HEK293 (cell line): ENCODE measurements at regions not wholly inside any gene's neighbourhood (a gene's known extent, or its start where the extent isn't known, plus 50 kb on each side); places are given as distances from the start of the nearest gene placed in this dataset.

Experiments used
- CTCF ChIA-PET: fragments of 350-600 bp; formaldehyde crosslinking; extraction: SDS; loops from one replicate; lab custom pipeline; 2021; ENCODE audit warnings: antibody characterized with exemption; lab: Yijun Ruan, JAX
- POLR2A ChIA-PET: fragments of 300-600 bp; formaldehyde crosslinking; extraction: SDS; loops from one replicate; lab custom pipeline; 2020; ENCODE audit warnings: antibody characterized with exemption, inconsistent platforms; lab: Yijun Ruan, JAX
- H3K27ac ChIP-seq: fragments of 200-500 bp; sonication (Bioruptor generic); 2 replicates; pipeline ENCODE4 v1.5.1; 2014; ENCODE audit warnings: low read depth, low read length, control low read depth, inconsistent platforms; ENCODE audit errors: extremely low read depth
- H3K36me3 ChIP-seq, 2 experiments: fragments of 200-500 bp in 1 of 2; sonication (Bioruptor generic) in 1 of 2; 1 replicate in 1 of 2; 2 replicates in 1 of 2; pipeline ENCODE4 v1.5.1; 2014 to 2017; ENCODE audit warnings: inconsistent platforms in 2 of 2, low read length in 2 of 2; ENCODE audit not compliant: control insufficient read depth in 2 of 2, insufficient read depth in 1 of 2
- H3K4me1 ChIP-seq: fragments of 200-500 bp; sonication (Bioruptor generic); 2 replicates; pipeline ENCODE4 v1.5.1; 2014; ENCODE audit warnings: mild to moderate bottlenecking, low read length, inconsistent platforms; ENCODE audit not compliant: control insufficient read depth, insufficient read depth
- H3K4me3 ChIP-seq: 2 replicates; pipeline ENCODE4 v1.5.1; 2011; ENCODE audit warnings: low read depth, mild to moderate bottlenecking, control low read depth, low read length, moderate library complexity
- H3K9me3 ChIP-seq: fragments of 200-500 bp; sonication (Bioruptor generic); 2 replicates; pipeline ENCODE4 v1.5.1; 2014; ENCODE audit warnings: low read depth, low read length, inconsistent platforms; ENCODE audit not compliant: control insufficient read depth, insufficient read depth
- FEZF1 ChIP-seq: fragments of 450-650 bp; formaldehyde crosslinking; IDR thresholded peaks from 2 replicates; pipeline ENCODE4 v1.5.1; 2016; ENCODE audit warnings: missing biosample characterization, missing genetic modification characterization
- GLI2 ChIP-seq: fragments of 450-650 bp; formaldehyde crosslinking; IDR thresholded peaks from 2 replicates; pipeline ENCODE4; 2017; ENCODE audit warnings: missing biosample characterization, missing genetic modification characterization, low read depth, borderline replicate concordance
- TRIM28 ChIP-seq: IDR thresholded peaks from 2 replicates; pipeline ENCODE4 v1.6.1; 2011; ENCODE audit warnings: low read length, control low read depth, borderline replicate concordance
- ZEB2 ChIP-seq: fragments of 450-650 bp; formaldehyde crosslinking; IDR thresholded peaks from 2 replicates; pipeline ENCODE4 v1.5.1; 2016; ENCODE audit warnings: missing biosample characterization, missing genetic modification characterization
- ZFP37 ChIP-seq: fragments of 450-650 bp; formaldehyde crosslinking; IDR thresholded peaks from 2 replicates; pipeline ENCODE4 v1.5.1; 2016; ENCODE audit warnings: missing biosample characterization, missing genetic modification characterization
- ZFP41 ChIP-seq: fragments of 450-650 bp; formaldehyde crosslinking; IDR thresholded peaks from 2 replicates; pipeline ENCODE4 v1.5.1; 2016; ENCODE audit warnings: missing biosample characterization, missing genetic modification characterization, borderline replicate concordance
- ZNF155 ChIP-seq: fragments of 450-650 bp; formaldehyde crosslinking; IDR thresholded peaks from 2 replicates; pipeline ENCODE4 v1.5.1; 2016; ENCODE audit warnings: missing biosample characterization, missing genetic modification characterization
- ZNF202 ChIP-seq: fragments of 450-650 bp; formaldehyde crosslinking; IDR thresholded peaks from 2 replicates; pipeline ENCODE4 v1.5.1; 2016; ENCODE audit warnings: missing biosample characterization, missing genetic modification characterization, borderline replicate concordance
- ZNF239 ChIP-seq: fragments of 450-650 bp; formaldehyde crosslinking; IDR thresholded peaks from 2 replicates; pipeline ENCODE4 v1.5.1; 2016; ENCODE audit warnings: missing biosample characterization, missing genetic modification characterization
- ZNF24 ChIP-seq: fragments of 450-650 bp; formaldehyde crosslinking; IDR thresholded peaks from 2 replicates; pipeline ENCODE4 v1.5.1; 2016; ENCODE audit warnings: missing biosample characterization, missing genetic modification characterization
- ZNF324 ChIP-seq: fragments of 450-650 bp; formaldehyde crosslinking; IDR thresholded peaks from 2 replicates; pipeline ENCODE4 v1.5.1; 2016; ENCODE audit warnings: missing biosample characterization, missing genetic modification characterization
- ZNF341 ChIP-seq: fragments of 450-650 bp; formaldehyde crosslinking; IDR thresholded peaks from 2 replicates; pipeline ENCODE4; 2016; ENCODE audit warnings: low read depth, missing biosample characterization, missing genetic modification characterization
- ZNF366 ChIP-seq: fragments of 450-650 bp; formaldehyde crosslinking; conservative IDR thresholded peaks from 2 replicates; pipeline ENCODE4 v1.5.1; 2016; ENCODE audit warnings: missing biosample characterization, missing genetic modification characterization
- ZNF391 ChIP-seq: fragments of 450-650 bp; formaldehyde crosslinking; IDR thresholded peaks from 2 replicates; pipeline ENCODE4 v1.5.1; 2016; ENCODE audit warnings: low read depth, missing biosample characterization, missing genetic modification characterization, borderline replicate concordance
- ZNF394 ChIP-seq: fragments of 450-650 bp; formaldehyde crosslinking; IDR thresholded peaks from 2 replicates; pipeline ENCODE4 v1.5.1; 2016; ENCODE audit warnings: missing biosample characterization, missing genetic modification characterization, mild to moderate bottlenecking, moderate library complexity, borderline replicate concordance
- ZNF548 ChIP-seq: fragments of 450-650 bp; formaldehyde crosslinking; IDR thresholded peaks from 2 replicates; pipeline ENCODE4 v1.5.1; 2016; ENCODE audit warnings: missing biosample characterization, missing genetic modification characterization
- ZNF654 ChIP-seq: fragments of 450-650 bp; formaldehyde crosslinking; IDR thresholded peaks from 2 replicates; pipeline ENCODE4 v1.5.1; 2016; ENCODE audit warnings: low read depth, missing biosample characterization, missing genetic modification characterization
- ZNF677 ChIP-seq: fragments of 450-650 bp; IDR thresholded peaks from 2 replicates; pipeline ENCODE4 v1.5.0; 2018; ENCODE audit warnings: missing biosample characterization, mild to moderate bottlenecking, missing genetic modification characterization, moderate library complexity
- TF ChIP-seq, protein P1 (sequence below): fragments of 450-650 bp; formaldehyde crosslinking; IDR thresholded peaks from 2 replicates; pipeline ENCODE4 v1.5.1; 2016; ENCODE audit warnings: missing biosample characterization, missing genetic modification characterization
- TF ChIP-seq, protein P2 (sequence below): fragments of 450-650 bp; formaldehyde crosslinking; IDR thresholded peaks from 2 replicates; pipeline ENCODE4 v1.5.1; 2016; ENCODE audit warnings: missing biosample characterization, missing genetic modification characterization
- TF ChIP-seq, protein P3 (sequence below): fragments of 450-650 bp; formaldehyde crosslinking; IDR thresholded peaks from 2 replicates; pipeline ENCODE4 v1.5.1; 2016; ENCODE audit warnings: missing biosample characterization, missing genetic modification characterization
- TF ChIP-seq, protein P4 (sequence below): fragments of 450-650 bp; formaldehyde crosslinking; IDR thresholded peaks from 2 replicates; pipeline ENCODE4 v1.5.1; 2017; ENCODE audit warnings: missing biosample characterization, mild to moderate bottlenecking, missing genetic modification characterization, moderate library complexity

DNA sequence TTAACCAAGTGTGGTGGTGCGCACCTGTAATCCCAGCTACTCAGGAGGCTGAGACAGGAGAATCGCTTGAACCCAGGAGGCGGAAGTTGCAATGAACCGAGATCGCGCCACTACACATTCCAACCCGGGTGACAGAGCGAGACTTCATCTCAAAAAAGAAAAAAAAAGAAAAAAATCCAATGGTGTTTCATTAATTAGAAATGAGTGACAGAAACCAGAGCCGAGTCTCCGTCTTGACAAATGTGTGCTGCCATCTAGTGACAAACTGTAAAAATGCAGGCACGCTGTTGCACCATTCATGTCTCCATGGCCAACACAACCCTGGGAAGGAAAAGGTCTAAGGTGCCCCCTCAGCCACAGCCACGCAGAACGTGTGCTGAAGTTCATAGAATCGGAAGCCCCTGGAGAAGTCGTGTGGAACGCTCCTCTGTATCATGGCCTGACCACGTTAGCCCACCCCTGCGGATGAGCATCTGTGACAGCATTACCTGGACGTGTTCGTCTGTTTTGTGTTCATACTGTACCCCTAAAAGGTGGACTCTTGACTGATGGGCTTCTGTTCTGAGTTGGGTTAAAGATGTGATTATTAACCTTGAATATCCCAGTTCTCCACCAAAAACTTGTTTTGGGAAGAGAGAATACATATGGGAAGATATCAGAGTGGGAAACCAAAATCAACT lies 94.9 kb downstream of the LYZL2 start (continued):
- TF ChIP-seq ZNF677 (no peak), ZNF324 (tag by site-specific recombination) (peak; percentile 54; the same call in 1 of the 2 replicates), ZNF341 (tag by site-specific recombination) (no peak), ZFP37 (tag by site-specific recombination) (no peak), ZNF239 (tag by site-specific recombination) (no peak), ZNF654 (tag by site-specific recombination) (peak; percentile 97), ZNF24 (tag by site-specific recombination) (0 out of 2 replicates have a peak, but pooled peaks have one; percentile 27), ZNF366 (tag by site-specific recombination) (no peak), ZNF155 (tag by site-specific recombination) (no peak), ZEB2 (tag by site-specific recombination) (no peak), ZNF548 (no peak), ZFP41 (tag by site-specific recombination) (no peak), ZNF394 (tag by site-specific recombination) (no peak), FEZF1 (no peak)
- TF ChIP-seq, protein P1, sequence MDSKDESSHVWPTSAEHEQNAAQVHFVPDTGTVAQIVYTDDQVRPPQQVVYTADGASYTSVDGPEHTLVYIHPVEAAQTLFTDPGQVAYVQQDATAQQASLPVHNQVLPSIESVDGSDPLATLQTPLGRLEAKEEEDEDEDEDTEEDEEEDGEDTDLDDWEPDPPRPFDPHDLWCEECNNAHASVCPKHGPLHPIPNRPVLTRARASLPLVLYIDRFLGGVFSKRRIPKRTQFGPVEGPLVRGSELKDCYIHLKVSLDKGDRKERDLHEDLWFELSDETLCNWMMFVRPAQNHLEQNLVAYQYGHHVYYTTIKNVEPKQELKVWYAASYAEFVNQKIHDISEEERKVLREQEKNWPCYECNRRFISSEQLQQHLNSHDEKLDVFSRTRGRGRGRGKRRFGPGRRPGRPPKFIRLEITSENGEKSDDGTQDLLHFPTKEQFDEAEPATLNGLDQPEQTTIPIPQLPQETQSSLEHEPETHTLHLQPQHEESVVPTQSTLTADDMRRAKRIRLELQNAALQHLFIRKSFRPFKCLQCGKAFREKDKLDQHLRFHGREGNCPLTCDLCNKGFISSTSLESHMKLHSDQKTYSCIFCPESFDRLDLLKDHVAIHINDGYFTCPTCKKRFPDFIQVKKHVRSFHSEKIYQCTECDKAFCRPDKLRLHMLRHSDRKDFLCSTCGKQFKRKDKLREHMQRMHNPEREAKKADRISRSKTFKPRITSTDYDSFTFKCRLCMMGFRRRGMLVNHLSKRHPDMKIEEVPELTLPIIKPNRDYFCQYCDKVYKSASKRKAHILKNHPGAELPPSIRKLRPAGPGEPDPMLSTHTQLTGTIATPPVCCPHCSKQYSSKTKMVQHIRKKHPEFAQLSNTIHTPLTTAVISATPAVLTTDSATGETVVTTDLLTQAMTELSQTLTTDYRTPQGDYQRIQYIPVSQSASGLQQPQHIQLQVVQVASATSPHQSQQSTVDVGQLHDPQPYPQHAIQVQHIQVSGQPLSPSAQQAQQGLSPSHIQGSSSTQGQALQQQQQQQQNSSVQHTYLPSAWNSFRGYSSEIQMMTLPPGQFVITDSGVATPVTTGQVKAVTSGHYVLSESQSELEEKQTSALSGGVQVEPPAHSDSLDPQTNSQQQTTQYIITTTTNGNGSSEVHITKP (tag by site-specific recombination): no peak
- TF ChIP-seq, protein P2, sequence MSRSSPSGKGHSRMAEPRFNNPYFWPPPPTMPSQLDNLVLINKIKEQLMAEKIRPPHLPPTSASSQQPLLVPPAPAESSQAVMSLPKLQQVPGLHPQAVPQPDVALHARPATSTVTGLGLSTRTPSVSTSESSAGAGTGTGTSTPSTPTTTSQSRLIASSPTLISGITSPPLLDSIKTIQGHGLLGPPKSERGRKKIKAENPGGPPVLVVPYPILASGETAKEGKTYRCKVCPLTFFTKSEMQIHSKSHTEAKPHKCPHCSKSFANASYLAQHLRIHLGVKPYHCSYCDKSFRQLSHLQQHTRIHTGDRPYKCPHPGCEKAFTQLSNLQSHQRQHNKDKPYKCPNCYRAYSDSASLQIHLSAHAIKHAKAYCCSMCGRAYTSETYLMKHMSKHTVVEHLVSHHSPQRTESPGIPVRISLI: peak; percentile 91

DNA sequence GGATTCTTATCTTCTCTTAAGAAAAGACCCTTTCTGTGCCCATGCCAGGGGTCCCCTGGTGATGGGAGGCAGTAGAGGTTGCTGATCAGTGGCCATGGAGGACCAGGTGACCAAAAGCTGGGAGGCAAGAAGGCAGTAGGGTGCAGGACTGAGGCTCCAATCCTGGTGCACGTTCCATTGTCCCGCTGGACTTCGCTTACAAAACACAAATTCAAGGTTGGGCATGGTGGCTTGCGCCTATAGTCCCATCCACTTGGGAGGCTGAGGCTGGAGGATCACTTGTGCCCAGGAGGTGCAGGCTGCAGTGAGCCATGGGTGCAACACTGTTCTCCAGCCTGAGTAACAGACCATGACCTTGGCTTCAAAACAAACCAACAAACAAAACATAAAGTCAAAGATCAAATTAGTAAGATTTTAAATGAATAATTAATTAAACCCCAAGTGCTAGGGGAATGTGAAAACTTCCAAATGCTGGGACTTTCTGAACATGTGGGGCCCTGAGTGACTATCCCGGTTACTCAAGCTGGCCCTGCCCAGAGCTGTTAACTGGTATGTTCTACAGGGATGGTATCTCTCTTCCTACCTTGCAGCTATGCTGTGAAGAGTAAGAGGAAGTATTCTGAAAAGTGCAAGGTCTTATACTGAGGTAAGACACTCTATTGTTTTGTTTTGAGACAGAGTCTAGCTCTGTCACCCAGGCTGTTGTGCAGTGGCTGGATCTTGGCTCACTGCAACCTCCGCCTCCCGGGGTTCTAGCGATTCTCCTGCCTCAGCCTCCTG lies 97.6 kb downstream of the LYZL2 start:
- Histone ChIP-seq H3K4me1 (no peaks in the 10 kb centered on the region), H3K27ac (no peak overlapping the region), H3K36me3 (no peaks in the 10 kb centered on the region), H3K4me3 (no peak overlapping the region), H3K9me3 (no peaks in the 10 kb centered on the region)
- POLR2A ChIA-PET: no interaction called here
- TF ChIP-seq ZNF202 (tag by site-specific recombination): no peak
- CTCF ChIA-PET: interaction anchor here (1.0 to 4.4 kb wide), 4 partner anchors 22 to 118 kb away, joined by 3 to 25 read pairs (median 8); no protein-coding TSS in a partner anchor

DNA sequence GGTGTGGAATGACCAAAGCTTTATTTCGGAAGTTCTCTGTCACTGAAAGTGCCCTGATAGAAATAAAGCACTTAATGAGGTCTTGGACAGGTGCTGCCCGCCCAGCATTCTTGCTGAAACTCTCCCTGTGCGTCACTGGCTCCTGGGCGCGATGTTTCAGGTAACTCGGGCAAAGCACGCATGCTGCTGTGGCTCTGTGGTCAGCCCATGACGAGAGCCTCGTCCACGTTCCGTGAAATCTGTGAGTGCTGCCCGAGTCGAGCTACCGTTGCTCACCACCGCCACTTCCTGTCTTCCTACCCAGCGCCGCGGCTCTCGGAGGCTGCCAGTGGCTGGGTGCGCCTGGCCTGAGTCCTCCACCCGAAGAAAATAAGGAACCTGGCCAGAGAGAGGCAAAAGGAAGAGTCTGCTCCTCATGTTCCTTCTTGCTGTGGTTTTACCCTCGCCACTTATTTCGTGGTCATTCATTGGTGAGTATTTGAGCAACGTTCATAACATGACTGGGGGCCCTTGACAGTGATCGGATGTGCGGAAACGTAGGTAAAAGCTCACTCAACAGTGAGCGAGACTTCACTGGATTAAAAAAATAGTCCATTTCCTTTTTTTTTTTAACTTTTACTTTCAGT lies 95.5 kb downstream of the MAP3K8 start:
- Histone ChIP-seq H3K4me1 (no peaks in the 10 kb centered on the region), H3K9me3 (no peaks in the 10 kb centered on the region), H3K27ac (no peak overlapping the region), H3K36me3 (no peaks in the 10 kb centered on the region), H3K4me3 (no peak overlapping the region)
- ChIA-PET POLR2A (no interaction called here), CTCF (interaction anchor here (0.9 to 4.4 kb wide), 3 partner anchors 18 to 170 kb away, joined by 3 to 25 read pairs (median 6); no protein-coding TSS in a partner anchor)
- TF ChIP-seq TRIM28: no peak
- TF ChIP-seq, protein P2: no peak
- TF ChIP-seq GLI2 (tag by site-specific recombination): no peak
- TF ChIP-seq, protein P3, sequence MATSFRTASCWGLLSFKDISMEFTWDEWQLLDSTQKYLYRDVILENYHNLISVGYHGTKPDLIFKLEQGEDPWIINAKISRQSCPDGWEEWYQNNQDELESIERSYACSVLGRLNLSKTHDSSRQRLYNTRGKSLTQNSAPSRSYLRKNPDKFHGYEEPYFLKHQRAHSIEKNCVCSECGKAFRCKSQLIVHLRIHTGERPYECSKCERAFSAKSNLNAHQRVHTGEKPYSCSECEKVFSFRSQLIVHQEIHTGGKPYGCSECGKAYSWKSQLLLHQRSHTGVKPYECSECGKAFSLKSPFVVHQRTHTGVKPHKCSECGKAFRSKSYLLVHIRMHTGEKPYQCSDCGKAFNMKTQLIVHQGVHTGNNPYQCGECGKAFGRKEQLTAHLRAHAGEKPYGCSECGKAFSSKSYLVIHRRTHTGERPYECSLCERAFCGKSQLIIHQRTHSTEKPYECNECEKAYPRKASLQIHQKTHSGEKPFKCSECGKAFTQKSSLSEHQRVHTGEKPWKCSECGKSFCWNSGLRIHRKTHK (tag by site-specific recombination): no peak
- TF ChIP-seq, protein P4, sequence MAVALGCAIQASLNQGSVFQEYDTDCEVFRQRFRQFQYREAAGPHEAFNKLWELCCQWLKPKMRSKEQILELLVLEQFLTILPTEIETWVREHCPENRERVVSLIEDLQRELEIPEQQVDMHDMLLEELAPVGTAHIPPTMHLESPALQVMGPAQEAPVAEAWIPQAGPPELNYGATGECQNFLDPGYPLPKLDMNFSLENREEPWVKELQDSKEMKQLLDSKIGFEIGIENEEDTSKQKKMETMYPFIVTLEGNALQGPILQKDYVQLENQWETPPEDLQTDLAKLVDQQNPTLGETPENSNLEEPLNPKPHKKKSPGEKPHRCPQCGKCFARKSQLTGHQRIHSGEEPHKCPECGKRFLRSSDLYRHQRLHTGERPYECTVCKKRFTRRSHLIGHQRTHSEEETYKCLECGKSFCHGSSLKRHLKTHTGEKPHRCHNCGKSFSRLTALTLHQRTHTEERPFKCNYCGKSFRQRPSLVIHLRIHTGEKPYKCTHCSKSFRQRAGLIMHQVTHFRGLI (tag by site-specific recombination): no peak
- TF ChIP-seq ZNF391 (tag by site-specific recombination): no peak
